KOPT-K1 (cell line): ENCODE measurements at regions not wholly inside any gene's neighbourhood (a gene's known extent, or its start where the extent isn't known, plus 50 kb on each side); places are given as distances from the start of the nearest gene placed in this dataset.

ENCODE experiments used
- H3K27ac ChIP-seq: fragments of 200-600 bp; sonication (generic); 2 replicates; pipeline ENCODE4 v1.5.1; 2016; ENCODE audit warnings: antibody characterized with exemption, mild to moderate bottlenecking, low read depth, low read length; ENCODE audit not compliant: poor library complexity, severe bottlenecking
- H3K36me3 ChIP-seq: fragments of 200-600 bp; sonication (generic); 2 replicates; pipeline ENCODE4 v1.5.1; 2017; ENCODE audit warnings: antibody characterized with exemption, mild to moderate bottlenecking, low read length, moderate library complexity; ENCODE audit not compliant: insufficient read depth
- H3K9me3 ChIP-seq: fragments of 200-600 bp; sonication (generic); 2 replicates; pipeline ENCODE4 v1.5.1; 2017; ENCODE audit warnings: antibody characterized with exemption, low read length, mild to moderate bottlenecking; ENCODE audit not compliant: insufficient read depth, poor library complexity, severe bottlenecking

- no peaks in the 10 kb centered on the region for H3K36me3 ChIP-seq
- peaks cover 8% of the 10 kb centered on the region for H3K9me3 ChIP-seq
- H3K27ac ChIP-seq: no peak overlapping the region
Measured at GRCh38 chr2:3974765-3975164, 271.4 kb downstream of the DCDC2C start.

DNA sequence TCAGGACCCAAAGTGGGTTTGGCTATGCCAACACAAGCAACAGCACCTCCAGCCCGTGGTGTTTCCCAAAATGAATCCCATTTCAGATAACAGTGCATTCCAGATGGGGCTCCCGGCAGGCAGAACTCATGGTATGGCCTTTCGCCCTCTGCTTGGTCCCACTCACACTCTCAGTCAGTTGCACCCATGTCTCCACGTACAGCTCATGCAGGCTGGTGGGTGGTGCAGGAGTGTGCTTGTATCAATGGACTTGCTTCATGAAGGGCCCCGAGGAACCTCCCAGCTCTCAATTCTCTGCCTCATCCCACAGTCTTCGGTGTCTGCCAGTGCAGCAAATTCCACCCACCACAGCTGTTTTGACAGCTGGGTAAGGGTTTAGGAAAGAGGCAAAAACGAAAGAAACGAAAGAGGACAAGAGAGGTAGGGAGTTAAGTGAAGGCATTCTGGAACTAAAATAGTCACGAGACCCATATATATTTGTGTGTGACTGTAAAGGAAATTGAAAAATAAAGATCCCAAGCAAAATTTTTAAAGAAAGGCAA lies 278.1 kb downstream of the DCDC2C start:
- H3K27ac ChIP-seq: no peak overlapping the region
- no peaks in the 10 kb centered on the region for H3K9me3 ChIP-seq
- H3K36me3 ChIP-seq: no peaks in the 10 kb centered on the region

- no peak overlapping the region for H3K27ac ChIP-seq
- no peaks in the 10 kb centered on the region for H3K36me3 ChIP-seq
- no peaks in the 10 kb centered on the region for H3K9me3 ChIP-seq
Measured at GRCh38 chr2:3982160-3982559, 278.8 kb downstream of the DCDC2C start.

- no peaks in the 10 kb centered on the region for H3K36me3 ChIP-seq
- H3K9me3 ChIP-seq: peaks cover 7% of the 10 kb centered on the region
- H3K27ac ChIP-seq: no peak overlapping the region
Measured at GRCh38 chr2:3986063-3986462, 282.7 kb downstream of the DCDC2C start.

- peaks cover 7% of the 10 kb centered on the region for H3K9me3 ChIP-seq
Measured at GRCh38 chr2:3986530-3987258, 283.3 kb downstream of the DCDC2C start.

GRCh38 chr2:4002841-4003403 lies 299.5 kb downstream of the DCDC2C start:
- Histone ChIP-seq H3K36me3 (no peaks in the 10 kb centered on the region), H3K27ac (no peak overlapping the region), H3K9me3 (no peaks in the 10 kb centered on the region)

More at GRCh38 chr2:3986530-3987258, 283.3 kb downstream of the DCDC2C start:
- H3K36me3 ChIP-seq: no peaks in the 10 kb centered on the region
- H3K27ac ChIP-seq: no peak overlapping the region

- Histone ChIP-seq H3K27ac (no peak overlapping the region), H3K9me3 (no peaks in the 10 kb centered on the region), H3K36me3 (no peaks in the 10 kb centered on the region)
Measured at GRCh38 chr2:4012197-4012596, 308.8 kb downstream of the DCDC2C start.

DNA sequence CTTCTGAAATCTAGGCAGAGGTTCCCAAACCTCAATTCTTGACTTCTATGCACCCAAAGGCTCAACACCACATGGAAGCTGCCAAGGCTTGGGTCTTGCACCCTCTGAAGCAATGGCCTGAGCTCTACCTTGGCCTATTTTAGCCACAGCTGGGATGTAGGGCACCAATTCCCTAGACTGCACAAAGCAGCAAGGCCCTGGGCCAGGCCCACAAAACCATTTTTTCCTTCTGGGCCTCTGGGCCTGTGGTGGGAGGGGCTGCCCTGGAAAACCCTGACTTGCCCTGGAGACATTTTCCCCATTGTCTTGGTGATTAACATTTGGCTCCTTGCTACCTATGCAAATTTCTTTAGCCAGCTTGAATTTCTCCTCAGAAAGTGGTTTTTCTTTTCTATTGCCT lies 315.2 kb downstream of the DCDC2C start:
- no peaks in the 10 kb centered on the region for H3K36me3 ChIP-seq
- H3K9me3 ChIP-seq: no peaks in the 10 kb centered on the region
- no peak overlapping the region for H3K27ac ChIP-seq

GRCh38 chr2:4020153-4020552 lies 316.8 kb downstream of the DCDC2C start:
- Histone ChIP-seq H3K27ac (no peak overlapping the region), H3K9me3 (no peaks in the 10 kb centered on the region), H3K36me3 (no peaks in the 10 kb centered on the region)

GRCh38 chr2:4020649-4021048 lies 317.3 kb downstream of the DCDC2C start:
- Histone ChIP-seq H3K9me3 (no peaks in the 10 kb centered on the region), H3K27ac (no peak overlapping the region), H3K36me3 (no peaks in the 10 kb centered on the region)

- Histone ChIP-seq H3K36me3 (no peaks in the 10 kb centered on the region), H3K27ac (no peak overlapping the region)
Measured at GRCh38 chr2:4024605-4025004, 321.2 kb downstream of the DCDC2C start.

GRCh38 chr2:4029081-4029480 lies 325.7 kb downstream of the DCDC2C start:
- Histone ChIP-seq H3K36me3 (no peaks in the 10 kb centered on the region), H3K27ac (no peak overlapping the region), H3K9me3 (no peaks in the 10 kb centered on the region)

More at GRCh38 chr2:4024605-4025004, 321.2 kb downstream of the DCDC2C start:
- no peaks in the 10 kb centered on the region for H3K9me3 ChIP-seq

DNA sequence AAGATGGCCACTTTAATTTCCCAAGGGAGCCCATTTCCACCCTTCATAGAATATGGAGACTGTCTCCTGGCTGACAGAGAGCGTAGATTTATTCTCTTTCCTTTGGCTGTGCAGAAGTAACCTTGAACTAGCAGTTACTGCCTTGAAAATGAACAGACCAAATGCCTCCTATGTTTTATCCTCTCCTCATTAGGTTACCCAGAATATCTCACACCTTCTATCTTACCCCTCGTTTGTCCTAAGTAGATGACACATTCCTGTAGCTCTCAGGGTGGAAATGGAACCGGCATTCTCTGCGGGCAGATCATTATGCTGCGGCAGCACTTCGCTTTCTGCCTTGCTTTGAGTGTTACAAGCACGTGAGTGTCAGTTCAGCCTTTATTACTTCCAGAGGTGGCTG lies 336.5 kb downstream of the DCDC2C start:
- Histone ChIP-seq H3K27ac (no peak overlapping the region), H3K36me3 (no peaks in the 10 kb centered on the region), H3K9me3 (no peaks in the 10 kb centered on the region)

DNA sequence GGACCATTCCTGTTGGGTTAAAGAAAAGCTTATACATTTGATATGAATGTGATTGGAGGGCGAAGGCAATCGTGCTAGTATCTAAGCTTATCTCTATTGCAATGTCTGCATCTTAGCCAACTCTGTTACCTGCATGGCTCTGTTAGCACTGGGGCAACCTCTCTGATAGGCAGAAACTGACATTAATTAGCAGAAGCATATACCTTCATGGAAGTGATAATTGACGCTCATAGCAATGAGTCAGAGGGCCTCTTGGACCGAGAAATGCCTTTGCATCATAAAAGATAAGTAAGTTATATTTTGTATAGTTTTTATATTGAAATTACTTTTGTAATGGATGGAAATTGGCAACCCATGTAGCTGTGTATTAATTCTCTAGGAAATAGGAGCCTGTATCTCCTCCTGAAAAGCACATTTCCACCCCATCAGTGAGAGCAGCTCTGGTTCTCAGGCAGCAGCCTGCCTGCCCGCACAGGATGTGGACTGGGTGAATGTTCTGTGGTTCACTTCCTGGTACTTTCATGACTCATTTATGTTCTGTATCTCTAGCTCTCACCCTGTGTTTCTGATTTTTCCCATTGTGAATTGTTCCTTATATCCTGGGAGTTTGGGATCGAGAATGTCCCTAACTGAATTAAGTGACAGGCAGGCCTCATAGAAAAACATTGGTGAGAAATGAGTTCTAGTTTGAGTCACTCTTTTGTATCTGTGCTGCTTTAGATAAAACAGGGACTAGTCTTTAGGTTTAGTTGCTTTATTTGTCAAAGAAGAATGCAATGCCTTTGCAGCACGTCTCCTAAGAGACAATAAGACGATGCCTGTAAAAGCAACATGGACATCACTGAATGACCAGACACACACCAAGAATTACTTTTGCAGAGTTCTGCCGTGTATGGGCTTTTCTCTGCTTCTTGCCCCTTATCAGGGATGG lies 344.9 kb downstream of the DCDC2C start:
- Histone ChIP-seq H3K9me3 (no peaks in the 10 kb centered on the region), H3K36me3 (no peaks in the 10 kb centered on the region), H3K27ac (no peak overlapping the region)

DNA sequence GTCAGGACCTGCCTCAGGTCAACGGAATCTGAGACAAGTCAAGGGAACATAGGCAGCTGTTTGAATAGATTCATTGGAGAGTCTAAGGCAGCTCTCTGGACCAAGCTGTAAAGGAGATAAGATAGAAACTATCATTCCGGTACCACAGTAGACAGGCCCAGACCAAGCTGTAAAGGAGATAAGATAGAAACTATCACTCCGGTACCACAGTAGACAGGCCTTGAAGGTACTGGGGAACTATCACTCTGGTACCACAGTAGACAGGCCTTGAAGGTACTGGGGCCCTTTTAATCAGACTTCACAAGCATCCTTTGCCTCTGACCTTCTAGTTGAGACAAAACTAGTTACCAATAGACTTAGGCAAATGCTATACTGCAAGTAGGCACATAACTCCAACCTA lies 346.1 kb downstream of the DCDC2C start:
- H3K9me3 ChIP-seq: no peaks in the 10 kb centered on the region

More for the DNA sequence above, 346.1 kb downstream of the DCDC2C start:
- Histone ChIP-seq H3K36me3 (no peaks in the 10 kb centered on the region), H3K27ac (no peak overlapping the region)
